Omental fat pad (tissue), 3 donors: ENCODE measurements at regions not wholly inside any gene's neighbourhood (a gene's known extent, or its start where the extent isn't known, plus 50 kb on each side); places are given as distances from the start of the nearest gene placed in this dataset.
"Not testable (repeated sequence)": the region's sequence is repeated elsewhere in the genome, so short reads cannot be mapped to it uniquely, and the experiment has no call there.

Experiments
- ATAC-seq: fragments of 150-250 bp; one replicate; pipeline ENCODE4 v1.9.1; 2016; ENCODE audit warnings: mild to moderate bottlenecking, moderate library complexity; ENCODE audit not compliant: low FRiP score
- DNase-seq: peaks from one replicate; pipeline ENCODE4 v3.0.0-alpha.2; 2019; ENCODE audit warnings: low spot score
- TF ChIP-seq, protein P1 (sequence below), 3 donors: fragments of 450-650 bp; IDR thresholded peaks; one replicate each; pipeline ENCODE4 v1.5.1; 2016 to 2017; ENCODE audit warnings: antibody characterized with exemption in 3 of 3, mild to moderate bottlenecking in 3 of 3, moderate library complexity in 2 of 3

GRCh38 chr7:55688684-55689681 lies 116.7 kb upstream of the VOPP1 start:
- peak; percentile 84 for ATAC-seq
- DNase-seq, result not testable (repeated sequence)

DNA sequence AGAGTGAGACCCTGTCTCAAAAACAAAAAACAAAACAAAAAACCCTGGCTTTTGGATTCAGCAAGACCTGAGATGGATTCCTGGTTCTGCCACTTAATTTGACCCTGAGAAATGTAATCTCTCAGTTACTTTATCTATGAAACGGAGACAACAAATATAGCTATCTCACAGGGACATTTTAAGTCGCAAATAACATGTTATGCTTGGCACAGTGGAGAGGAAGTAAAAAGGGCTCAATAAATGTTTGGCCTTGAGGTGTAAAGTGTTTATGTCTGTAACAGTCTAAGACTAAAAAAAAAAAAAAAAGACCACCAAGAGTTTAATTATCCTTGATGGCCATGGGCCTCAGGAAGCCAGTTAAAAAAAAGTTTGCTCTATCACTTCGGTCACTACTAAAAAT lies 116.0 kb upstream of the VOPP1 start:
- DNase-seq, ATAC-seq: not testable (repeated sequence)

GRCh38 chr7:55687252-55687651 lies 115.0 kb upstream of the VOPP1 start:
- ATAC-seq, result not testable (repeated sequence)

DNA sequence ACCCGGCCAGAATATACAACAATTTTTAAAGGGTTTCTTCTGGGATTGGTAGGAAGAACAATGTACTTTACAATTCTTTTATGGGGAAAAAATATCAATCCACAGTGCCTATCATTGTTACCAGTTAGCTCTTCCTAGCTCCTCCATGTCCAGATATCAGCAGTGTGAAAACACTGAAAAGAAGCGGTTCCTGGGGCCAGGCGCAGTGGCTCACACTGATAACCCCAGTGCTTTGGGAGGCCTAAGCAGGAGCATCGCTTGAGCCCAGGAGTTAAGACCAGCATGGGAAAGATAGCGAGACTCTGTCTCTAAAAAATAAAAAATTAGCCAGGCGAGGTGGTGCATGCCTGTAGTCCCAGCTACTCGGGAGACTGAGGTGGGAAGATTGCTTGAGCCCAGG lies 114.5 kb upstream of the VOPP1 start:
- not testable (repeated sequence) for DNase-seq, ATAC-seq

More at GRCh38 chr7:55687252-55687651, 115.0 kb upstream of the VOPP1 start:
- DNase-seq, result not testable (repeated sequence)

DNA sequence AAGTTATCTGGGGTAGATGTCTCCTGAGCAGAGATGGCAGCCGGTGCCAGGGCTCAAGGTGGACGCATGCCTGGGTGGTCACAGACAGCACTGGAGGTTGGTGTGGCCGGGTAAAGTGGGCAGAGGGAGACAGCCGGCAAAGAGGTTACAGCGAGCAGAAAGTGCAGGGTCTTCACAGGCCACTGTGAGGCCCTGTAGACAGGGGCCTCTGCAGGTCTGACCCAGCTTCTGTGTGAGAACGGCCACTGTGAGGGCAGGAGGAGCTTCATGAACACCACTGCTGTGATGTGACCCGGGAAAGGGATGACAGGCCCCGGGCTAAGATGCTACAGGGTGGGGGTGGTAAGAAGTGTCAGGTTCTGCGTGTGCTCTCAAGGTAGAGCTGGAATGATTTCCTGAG lies 111.2 kb upstream of the VOPP1 start:
- DNase-seq, ATAC-seq: not testable (repeated sequence)

- ATAC-seq, DNase-seq: not testable (repeated sequence)
These were observed 103.3 kb upstream of the VOPP1 start for GRCh38 chr7:55675589-55675988.

DNA sequence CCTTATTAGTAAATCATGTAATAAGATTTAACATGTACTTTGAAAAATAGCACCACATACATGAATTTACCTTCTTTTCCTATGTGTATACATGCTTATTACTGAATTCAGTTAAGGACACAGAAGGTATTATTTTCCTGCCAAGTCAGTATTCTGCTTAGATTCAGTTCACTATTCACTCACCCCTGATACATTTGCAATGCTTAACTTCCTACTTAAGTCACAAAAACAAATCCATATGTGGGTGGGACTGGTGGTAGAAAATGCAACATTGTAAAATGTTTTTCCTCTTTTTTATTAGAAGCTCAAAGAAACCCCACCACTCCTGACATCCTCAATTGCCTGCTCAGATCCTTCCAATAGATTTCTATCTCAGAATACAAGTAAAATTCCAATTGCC lies 101.2 kb upstream of the VOPP1 start:
- not testable (repeated sequence) for ATAC-seq

DNA sequence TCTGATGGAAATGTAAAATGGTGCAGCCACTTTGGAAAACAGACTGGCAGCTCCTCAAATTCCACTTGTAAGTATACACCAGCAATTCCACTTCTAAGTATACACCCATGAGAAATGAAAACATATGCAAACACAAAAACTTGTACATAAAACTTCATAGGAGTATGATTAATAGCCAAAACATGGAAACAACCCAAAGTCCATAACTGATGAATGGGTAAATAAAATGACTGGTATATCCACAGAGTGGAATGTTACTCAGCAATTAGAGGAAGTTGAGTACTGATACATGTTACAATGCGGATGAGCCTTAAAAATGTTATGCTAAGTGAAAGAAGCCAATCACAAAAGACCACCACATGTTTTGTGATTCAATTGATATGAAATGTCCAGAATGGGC lies 99.8 kb upstream of the VOPP1 start:
- not testable (repeated sequence) for ATAC-seq, DNase-seq

More for the DNA sequence above, 101.2 kb upstream of the VOPP1 start:
- DNase-seq, result not testable (repeated sequence)

DNA sequence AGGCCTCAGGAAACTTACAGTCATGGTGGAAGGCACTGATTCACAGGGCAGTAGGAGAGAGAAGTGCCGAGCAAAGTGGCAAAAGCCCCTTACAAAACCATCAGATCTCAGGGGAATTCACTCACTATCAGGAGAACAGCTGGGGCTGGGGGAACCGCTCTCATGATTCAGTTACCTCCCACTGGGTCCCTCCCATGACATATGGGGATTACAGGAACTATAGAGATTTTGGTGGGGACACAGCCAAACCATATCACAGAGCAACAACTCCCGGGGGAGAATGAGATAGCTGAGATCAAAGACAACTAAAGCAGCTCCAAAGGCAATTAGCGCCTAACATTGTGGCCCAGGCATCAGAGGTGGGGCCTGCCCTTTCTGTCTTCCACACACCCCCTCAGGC lies 85.4 kb upstream of the VOPP1 start:
- DNase-seq (no peak), ATAC-seq (no peak)
- TF ChIP-seq, protein P1, sequence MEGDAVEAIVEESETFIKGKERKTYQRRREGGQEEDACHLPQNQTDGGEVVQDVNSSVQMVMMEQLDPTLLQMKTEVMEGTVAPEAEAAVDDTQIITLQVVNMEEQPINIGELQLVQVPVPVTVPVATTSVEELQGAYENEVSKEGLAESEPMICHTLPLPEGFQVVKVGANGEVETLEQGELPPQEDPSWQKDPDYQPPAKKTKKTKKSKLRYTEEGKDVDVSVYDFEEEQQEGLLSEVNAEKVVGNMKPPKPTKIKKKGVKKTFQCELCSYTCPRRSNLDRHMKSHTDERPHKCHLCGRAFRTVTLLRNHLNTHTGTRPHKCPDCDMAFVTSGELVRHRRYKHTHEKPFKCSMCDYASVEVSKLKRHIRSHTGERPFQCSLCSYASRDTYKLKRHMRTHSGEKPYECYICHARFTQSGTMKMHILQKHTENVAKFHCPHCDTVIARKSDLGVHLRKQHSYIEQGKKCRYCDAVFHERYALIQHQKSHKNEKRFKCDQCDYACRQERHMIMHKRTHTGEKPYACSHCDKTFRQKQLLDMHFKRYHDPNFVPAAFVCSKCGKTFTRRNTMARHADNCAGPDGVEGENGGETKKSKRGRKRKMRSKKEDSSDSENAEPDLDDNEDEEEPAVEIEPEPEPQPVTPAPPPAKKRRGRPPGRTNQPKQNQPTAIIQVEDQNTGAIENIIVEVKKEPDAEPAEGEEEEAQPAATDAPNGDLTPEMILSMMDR (IDR thresholded peaks at IDR 0.05), result no peak

GRCh38 chr7:55651057-55651456 lies 78.8 kb upstream of the VOPP1 start:
- ATAC-seq, result no peak
- TF ChIP-seq, protein P1 (IDR thresholded peaks at IDR 0.05), result no peak
- no peak for DNase-seq

DNA sequence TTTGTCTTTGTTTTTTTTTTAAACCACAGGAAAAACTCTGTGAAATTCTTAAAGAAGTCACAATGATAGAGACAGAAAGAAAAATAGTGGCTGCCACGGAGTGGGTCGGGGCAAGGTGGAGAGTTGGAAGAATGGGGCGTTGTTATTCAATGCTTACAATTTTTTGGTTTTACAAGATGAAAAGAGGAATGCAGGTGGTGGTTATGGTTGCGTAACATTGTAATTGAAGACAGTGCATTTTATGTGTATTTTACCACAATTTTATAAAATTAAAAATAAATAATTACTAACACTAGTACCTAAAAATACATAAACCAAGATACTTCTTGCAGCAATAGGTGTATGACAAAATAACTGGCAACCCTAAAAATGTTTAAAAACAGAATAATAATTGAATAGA lies 76.9 kb upstream of the VOPP1 start:
- ATAC-seq, result no peak
- DNase-seq, result no peak
- TF ChIP-seq, protein P1 (IDR thresholded peaks at IDR 0.05), result no peak
